Astrocyte (in vitro differentiated cells and primary cell): ENCODE measurements at regions not wholly inside any gene's neighbourhood (a gene's known extent, or its start where the extent isn't known, plus 50 kb on each side); places are given as distances from the start of the nearest gene placed in this dataset.

Experiments used
- DNase-seq: peaks from one replicate; pipeline ENCODE4 v3.0.0-alpha.2; 2010; ENCODE audit warnings: low read depth
- FAIRE-seq: peaks from 2 replicates; lab custom pipeline; 2011; peaks lifted over from hg19 to GRCh38; lab: Jason Lieb, UNC
- H2AFZ ChIP-seq: 2 replicates; pipeline ENCODE4 v1.6.0; 2012; ENCODE audit warnings: low read depth, low read length, inconsistent platforms
- H3K27ac ChIP-seq: 2 replicates; pipeline ENCODE4 v1.5.1; 2011; ENCODE audit warnings: low read depth, low read length, inconsistent platforms
- H3K27me3 ChIP-seq: 2 replicates; pipeline ENCODE4 v1.6.0; 2011; ENCODE audit warnings: low read length, inconsistent platforms; ENCODE audit not compliant: insufficient read depth
- H3K36me3 ChIP-seq: 2 replicates; pipeline ENCODE4 v1.5.1; 2011; ENCODE audit warnings: low read length, inconsistent platforms; ENCODE audit not compliant: insufficient read depth
- H3K4me1 ChIP-seq: 2 replicates; pipeline ENCODE4 v1.5.1; 2011; ENCODE audit warnings: low read length, inconsistent platforms; ENCODE audit not compliant: insufficient read depth
- H3K4me2 ChIP-seq: 2 replicates; pipeline ENCODE4 v1.6.0; 2012; ENCODE audit warnings: low read length, inconsistent platforms
- H3K4me3 ChIP-seq: 2 replicates; pipeline ENCODE4 v1.5.1; 2011; ENCODE audit warnings: low read depth, mild to moderate bottlenecking, low read length, inconsistent platforms; ENCODE audit not compliant: insufficient read depth
- H3K79me2 ChIP-seq: 2 replicates; pipeline ENCODE4 v1.6.0; 2012; ENCODE audit warnings: mild to moderate bottlenecking, low read length, inconsistent platforms; ENCODE audit not compliant: insufficient read depth
- H3K9ac ChIP-seq: 2 replicates; pipeline ENCODE4 v1.6.0; 2012; ENCODE audit warnings: mild to moderate bottlenecking, low read length, inconsistent platforms
- H3K9me3 ChIP-seq: 2 replicates; pipeline ENCODE4 v1.5.1; 2012; ENCODE audit warnings: low read depth, mild to moderate bottlenecking, low read length, inconsistent platforms; ENCODE audit not compliant: insufficient read depth
- H4K20me1 ChIP-seq: 2 replicates; pipeline ENCODE4 v1.6.0; 2012; ENCODE audit warnings: low read length, inconsistent platforms; ENCODE audit not compliant: insufficient read depth
- H3K27ac Mint-ChIP-seq: one replicate; pipeline ENCODE4 v1.8.0; 2021; ENCODE audit warnings: mild to moderate bottlenecking, mixed read lengths; ENCODE audit not compliant: unreplicated experiment
- H3K27me3 Mint-ChIP-seq: one replicate; pipeline ENCODE4 v1.8.0; 2021; ENCODE audit warnings: low read depth, mixed read lengths; ENCODE audit not compliant: unreplicated experiment
- H3K36me3 Mint-ChIP-seq: one replicate; pipeline ENCODE4 v1.8.0; 2021; ENCODE audit warnings: low read depth, mixed read lengths; ENCODE audit not compliant: unreplicated experiment
- H3K4me1 Mint-ChIP-seq: one replicate; pipeline ENCODE4 v1.8.0; 2021; ENCODE audit warnings: low read depth, mixed read lengths; ENCODE audit not compliant: unreplicated experiment
- H3K4me3 Mint-ChIP-seq: one replicate; pipeline ENCODE4 v1.8.0; 2021; ENCODE audit warnings: mild to moderate bottlenecking, moderate library complexity, mixed read lengths; ENCODE audit not compliant: unreplicated experiment
- H3K9me3 Mint-ChIP-seq: one replicate; pipeline ENCODE4 v1.8.0; 2021; ENCODE audit warnings: mild to moderate bottlenecking, mixed read lengths; ENCODE audit not compliant: unreplicated experiment
- CTCF ChIP-seq: IDR thresholded peaks from 2 replicates; pipeline ENCODE4 v1.5.1; 2011; ENCODE audit warnings: low read depth, mild to moderate bottlenecking, inconsistent platforms, low read length, moderate library complexity; ENCODE audit not compliant: insufficient read depth
- EZH2 ChIP-seq: IDR thresholded peaks from 2 replicates; pipeline ENCODE4 v1.6.1; 2012; ENCODE audit warnings: mild to moderate bottlenecking, low read length, inconsistent platforms; ENCODE audit not compliant: insufficient read depth

- Mint-ChIP-seq H3K4me1 (peaks cover 17% of the 10 kb centered on the region), H3K36me3 (no peaks in the 10 kb centered on the region), H3K27me3 (peaks cover 12% of the 10 kb centered on the region), H3K9me3 (peaks cover 9% of the 10 kb centered on the region), H3K27ac (no peak overlapping the region), H3K4me3 (no peak overlapping the region)
- FAIRE-seq: no peak
- Histone ChIP-seq H3K4me1 (no peaks in the 10 kb centered on the region), H3K79me2 (no peaks in the 10 kb centered on the region), H3K27me3 (no peaks in the 10 kb centered on the region), H3K9me3 (no peaks in the 10 kb centered on the region), H3K27ac (no peak overlapping the region), H3K36me3 (no peaks in the 10 kb centered on the region), H3K4me3 (no peak overlapping the region), H2AFZ (no peak overlapping the region), H3K9ac (no peak overlapping the region), H3K4me2 (no peak overlapping the region), H4K20me1 (no peaks in the 10 kb centered on the region)
- no peak for DNase-seq
- TF ChIP-seq CTCF (no peak), EZH2 (no peak)
Measured at GRCh38 chr2:2791031-2791430, 460.0 kb upstream of the MYT1L start.

GRCh38 chr2:2788076-2788475, 457.0 kb upstream of the MYT1L start:
- FAIRE-seq: no peak
- Mint-ChIP-seq H3K27me3 (peaks cover 17% of the 10 kb centered on the region), H3K36me3 (peaks cover 4% of the 10 kb centered on the region), H3K4me1 (peaks cover 17% of the 10 kb centered on the region), H3K4me3 (no peak overlapping the region), H3K9me3 (peaks cover 9% of the 10 kb centered on the region), H3K27ac (no peak overlapping the region)
- H4K20me1 ChIP-seq: no peaks in the 10 kb centered on the region
- TF ChIP-seq CTCF (no peak), EZH2 (no peak)
- H2AFZ ChIP-seq: no peak overlapping the region
- H3K4me1 ChIP-seq: no peaks in the 10 kb centered on the region
- no peak overlapping the region for H3K4me2 ChIP-seq
- no peaks in the 10 kb centered on the region for H3K36me3 ChIP-seq
- H3K27me3 ChIP-seq: no peaks in the 10 kb centered on the region
- no peak overlapping the region for H3K9ac ChIP-seq
- peaks cover 6% of the 10 kb centered on the region for H3K9me3 ChIP-seq
- no peak overlapping the region for H3K4me3 ChIP-seq
- DNase-seq: no peak
- no peaks in the 10 kb centered on the region for H3K79me2 ChIP-seq
- no peak overlapping the region for H3K27ac ChIP-seq

- FAIRE-seq (no peak), DNase-seq (no peak)
- H3K4me2 ChIP-seq: no peak overlapping the region
- H3K27me3 ChIP-seq: no peaks in the 10 kb centered on the region
- no peak for TF ChIP-seq EZH2
- no peak for TF ChIP-seq CTCF
- no peaks in the 10 kb centered on the region for H3K36me3 ChIP-seq
- no peak overlapping the region for H3K4me3 Mint-ChIP-seq
- H3K27me3 Mint-ChIP-seq: peaks cover 21% of the 10 kb centered on the region
- H3K36me3 Mint-ChIP-seq: peaks cover 4% of the 10 kb centered on the region
- no peaks in the 10 kb centered on the region for H3K79me2 ChIP-seq
- H3K4me1 Mint-ChIP-seq: peaks cover 17% of the 10 kb centered on the region
- no peak overlapping the region for H3K4me3 ChIP-seq
- peaks cover 6% of the 10 kb centered on the region for H3K9me3 ChIP-seq
- no peaks in the 10 kb centered on the region for H3K4me1 ChIP-seq
- no peak overlapping the region for H2AFZ ChIP-seq
- no peaks in the 10 kb centered on the region for H4K20me1 ChIP-seq
- H3K27ac ChIP-seq: no peak overlapping the region
- H3K9ac ChIP-seq: no peak overlapping the region
- peaks cover 8% of the 10 kb centered on the region for H3K9me3 Mint-ChIP-seq
- no peak overlapping the region for H3K27ac Mint-ChIP-seq
Measured at GRCh38 chr2:2787301-2787907, 456.3 kb upstream of the MYT1L start.
